ENCODE measurements at regions not wholly inside any gene's neighbourhood (a gene's known extent, or its start where the extent isn't known, plus 50 kb on each side); places are given as distances from the start of the nearest gene placed in this dataset.
A peak's percentile ranks its signal among the peaks of the same experiment; 100 is the strongest.

DNA sequence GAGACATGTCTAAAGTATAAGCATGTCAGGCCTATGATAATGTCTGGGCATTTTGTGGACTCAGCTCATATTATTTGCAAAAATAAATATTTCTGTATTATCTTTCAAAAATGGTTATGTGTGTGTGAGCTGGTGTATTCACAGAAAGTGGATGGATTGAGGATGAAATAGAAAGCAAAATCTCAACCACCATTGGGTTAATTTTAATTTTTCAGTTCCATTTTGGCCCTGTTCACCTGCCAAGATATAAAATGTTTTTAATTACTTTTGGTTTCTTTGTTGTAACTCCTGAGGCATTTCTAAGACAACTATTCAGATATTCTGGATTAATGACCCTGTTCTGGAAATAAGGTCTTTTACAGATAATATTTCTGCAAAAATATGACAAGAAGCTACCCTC, 232.7 kb upstream of the PPFIA2 start:
- no peaks in the 10 kb centered on the region for H3K9me3 ChIP-seq (ENCODE audit: control insufficient read depth, low read length)
- no peaks in the 10 kb centered on the region for H3K27me3 ChIP-seq (replicated peaks; ENCODE audit: control insufficient read depth, insufficient read depth, low read length)
- H3K36me3 ChIP-seq (ENCODE audit: control insufficient read depth, insufficient read depth, low read length, severe bottlenecking), result no peaks in the 10 kb centered on the region
- no peak overlapping the region for H3K9ac ChIP-seq (ENCODE audit: low read length)
- H3K4me3 ChIP-seq (ENCODE audit: low read length), result no peak overlapping the region
- no peak for DNase-seq (ENCODE audit: low read depth)
- H3K4me1 ChIP-seq (ENCODE audit: control insufficient read depth, insufficient read depth, low read length), result no peaks in the 10 kb centered on the region

DNA sequence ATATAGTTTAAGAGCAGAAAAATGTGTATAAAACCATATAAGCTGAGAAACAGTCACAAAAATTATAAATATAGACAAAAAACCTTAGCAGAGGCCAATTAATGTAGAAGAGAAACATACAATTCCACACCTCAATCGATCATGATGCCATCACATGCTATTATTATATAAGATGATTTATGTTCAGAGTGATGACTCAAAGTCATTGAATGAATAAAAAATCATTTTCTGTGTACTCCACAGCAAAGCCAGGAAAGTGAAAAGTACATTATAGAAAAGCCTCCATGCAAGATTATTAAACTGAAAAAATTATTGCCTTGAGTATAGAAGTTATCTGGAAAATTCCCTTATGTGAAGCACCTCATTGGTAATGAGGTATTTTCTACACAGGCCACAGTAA, 229.2 kb upstream of the PPFIA2 start:
- DNase-seq (ENCODE audit: low read depth), result no peak
- no peaks in the 10 kb centered on the region for H3K4me1 ChIP-seq (ENCODE audit: control insufficient read depth, insufficient read depth, low read length)
- H3K27me3 ChIP-seq (replicated peaks; ENCODE audit: control insufficient read depth, insufficient read depth, low read length), result no peaks in the 10 kb centered on the region
- no peaks in the 10 kb centered on the region for H3K9me3 ChIP-seq (ENCODE audit: control insufficient read depth, low read length)
- H3K36me3 ChIP-seq (ENCODE audit: control insufficient read depth, insufficient read depth, low read length, severe bottlenecking), result no peaks in the 10 kb centered on the region
- H3K4me3 ChIP-seq (ENCODE audit: low read length), result no peak overlapping the region
- no peak overlapping the region for H3K9ac ChIP-seq (ENCODE audit: low read length)

DNA sequence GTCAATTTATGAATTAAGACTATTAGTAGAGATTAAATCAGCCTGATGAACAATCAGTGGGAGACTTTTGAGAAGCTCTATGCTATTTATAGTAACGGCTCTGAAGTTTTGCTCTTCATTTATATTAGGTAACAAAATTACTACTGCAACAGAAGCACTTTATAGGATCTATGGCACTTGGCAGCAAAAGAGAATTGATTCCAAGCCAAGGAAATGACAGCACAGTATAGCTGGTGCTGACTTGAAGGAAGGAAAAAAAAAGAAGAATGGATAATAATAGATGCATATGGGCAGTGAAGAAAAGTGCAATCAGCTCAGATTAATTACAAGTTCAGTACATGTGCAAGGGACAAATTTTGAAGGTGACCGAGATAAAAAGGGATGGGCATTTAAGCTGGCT, 228.2 kb upstream of the PPFIA2 start:
- H3K4me1 ChIP-seq (ENCODE audit: control insufficient read depth, insufficient read depth, low read length), result no peaks in the 10 kb centered on the region
- no peak overlapping the region for H3K4me3 ChIP-seq (ENCODE audit: low read length)
- H3K27me3 ChIP-seq (replicated peaks; ENCODE audit: control insufficient read depth, insufficient read depth, low read length), result no peaks in the 10 kb centered on the region
- no peak for DNase-seq (ENCODE audit: low read depth)
- peaks cover 2% of the 10 kb centered on the region for H3K9me3 ChIP-seq (ENCODE audit: control insufficient read depth, low read length)
- H3K9ac ChIP-seq (ENCODE audit: low read length), result no peak overlapping the region
- H3K36me3 ChIP-seq (ENCODE audit: control insufficient read depth, insufficient read depth, low read length, severe bottlenecking), result no peaks in the 10 kb centered on the region

DNA sequence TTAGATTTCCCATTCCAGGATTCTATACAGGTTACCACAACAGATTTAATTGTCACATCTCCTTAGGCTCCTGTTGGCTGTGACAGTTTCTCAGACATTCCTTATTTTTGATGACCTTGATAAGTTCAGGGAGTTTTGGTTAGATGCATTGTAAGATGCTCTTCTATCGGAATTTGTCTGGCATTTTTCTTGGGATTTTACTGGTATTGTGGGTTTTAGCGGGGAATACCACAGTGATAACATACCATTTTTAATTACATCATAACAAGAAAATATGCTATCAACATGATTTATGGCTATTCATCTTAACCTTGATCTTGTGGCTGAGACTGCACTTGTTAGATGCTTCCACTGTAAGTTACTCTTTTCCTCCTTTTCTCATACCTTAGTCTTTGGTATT, 217.5 kb upstream of the PPFIA2 start:
- Histone ChIP-seq H3K4me1 (ENCODE audit: control insufficient read depth, insufficient read depth, low read length) (no peaks in the 10 kb centered on the region), H3K4me3 (ENCODE audit: low read length) (no peak overlapping the region), H3K9me3 (ENCODE audit: control insufficient read depth, low read length) (peaks cover 4% of the 10 kb centered on the region), H3K36me3 (ENCODE audit: control insufficient read depth, insufficient read depth, low read length, severe bottlenecking) (no peaks in the 10 kb centered on the region), H3K9ac (ENCODE audit: low read length) (no peak overlapping the region), H3K27me3 (replicated peaks; ENCODE audit: control insufficient read depth, insufficient read depth, low read length) (no peaks in the 10 kb centered on the region)
- DNase-seq (ENCODE audit: low read depth), result no peak

DNA sequence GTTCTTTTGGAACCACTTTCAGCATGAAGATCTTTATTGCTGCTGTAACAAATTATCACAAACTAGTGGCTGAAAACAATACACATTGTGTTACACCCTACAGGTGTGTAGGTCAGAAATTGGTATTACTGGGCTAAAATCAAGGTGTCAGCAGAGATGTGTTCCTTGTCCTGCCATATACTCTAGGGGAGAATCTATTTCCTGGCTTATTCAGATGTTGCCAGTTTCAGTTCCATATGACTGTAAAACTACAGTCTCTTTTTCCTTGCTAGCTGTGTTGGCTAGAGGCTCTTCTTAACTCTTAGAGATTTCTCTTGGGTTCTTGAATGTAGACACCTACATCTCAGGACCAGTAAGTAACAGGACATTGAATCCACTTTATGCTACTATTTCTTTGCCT, 215.6 kb upstream of the PPFIA2 start:
- DNase-seq (ENCODE audit: low read depth), result no peak
- no peak overlapping the region for H3K4me3 ChIP-seq (ENCODE audit: low read length)
- H3K27me3 ChIP-seq (replicated peaks; ENCODE audit: control insufficient read depth, insufficient read depth, low read length), result no peaks in the 10 kb centered on the region

DNA sequence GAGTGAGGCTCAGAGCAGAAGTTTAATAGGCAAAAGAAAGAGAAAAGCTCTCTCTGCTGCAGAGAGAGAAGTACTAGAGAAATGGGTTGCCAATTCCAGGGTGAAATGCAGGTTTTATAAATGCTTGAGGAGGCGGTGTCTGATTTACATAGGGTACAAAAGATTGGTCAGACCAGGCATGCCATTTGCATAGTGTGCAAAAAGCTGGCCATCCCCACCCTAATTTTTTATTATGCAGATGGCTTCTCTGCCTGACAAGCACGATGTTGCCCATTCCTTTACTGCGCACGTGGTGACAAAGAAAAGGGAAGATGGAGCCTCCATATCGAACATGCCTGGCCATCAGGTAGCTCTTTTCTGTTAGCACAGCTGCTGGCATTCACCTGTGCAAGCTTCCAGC, 209.3 kb upstream of the PPFIA2 start:
- Histone ChIP-seq H3K9me3 (ENCODE audit: control insufficient read depth, low read length) (no peaks in the 10 kb centered on the region), H3K36me3 (ENCODE audit: control insufficient read depth, insufficient read depth, low read length, severe bottlenecking) (no peaks in the 10 kb centered on the region), H3K27me3 (replicated peaks; ENCODE audit: control insufficient read depth, insufficient read depth, low read length) (no peaks in the 10 kb centered on the region), H3K9ac (ENCODE audit: low read length) (no peak overlapping the region), H3K4me1 (ENCODE audit: control insufficient read depth, insufficient read depth, low read length) (no peaks in the 10 kb centered on the region), H3K4me3 (ENCODE audit: low read length) (no peak overlapping the region)
- no peak for DNase-seq (ENCODE audit: low read depth)

More for the DNA sequence above, 215.6 kb upstream of the PPFIA2 start:
- peaks cover 4% of the 10 kb centered on the region for H3K9me3 ChIP-seq (ENCODE audit: control insufficient read depth, low read length)
- H3K4me1 ChIP-seq (ENCODE audit: control insufficient read depth, insufficient read depth, low read length), result no peaks in the 10 kb centered on the region
- no peaks in the 10 kb centered on the region for H3K36me3 ChIP-seq (ENCODE audit: control insufficient read depth, insufficient read depth, low read length, severe bottlenecking)
- H3K9ac ChIP-seq (ENCODE audit: low read length), result no peak overlapping the region

DNA sequence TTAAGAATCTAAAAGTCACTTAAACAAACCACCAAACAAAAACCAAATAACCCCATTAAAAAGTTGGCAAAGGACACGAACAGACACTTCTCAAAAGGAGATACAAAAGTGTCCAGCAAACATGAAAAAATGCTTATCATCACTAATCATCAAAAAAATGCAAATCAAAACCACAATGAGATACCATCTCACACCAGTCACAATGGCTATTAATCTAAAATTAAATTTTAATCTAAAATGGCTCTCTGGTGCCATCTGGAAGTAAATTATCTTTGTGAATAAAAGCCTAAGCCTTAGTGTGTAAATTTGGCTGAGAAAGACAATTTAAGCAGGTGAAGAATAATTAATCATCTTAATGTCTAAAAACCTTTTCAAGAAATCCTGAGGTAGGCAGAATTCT, 204.5 kb upstream of the PPFIA2 start:
- Histone ChIP-seq H3K9me3 (ENCODE audit: control insufficient read depth, low read length) (no peaks in the 10 kb centered on the region), H3K4me3 (ENCODE audit: low read length) (no peak overlapping the region), H3K27me3 (replicated peaks; ENCODE audit: control insufficient read depth, insufficient read depth, low read length) (no peaks in the 10 kb centered on the region), H3K36me3 (ENCODE audit: control insufficient read depth, insufficient read depth, low read length, severe bottlenecking) (no peaks in the 10 kb centered on the region), H3K4me1 (ENCODE audit: control insufficient read depth, insufficient read depth, low read length) (no peaks in the 10 kb centered on the region), H3K9ac (ENCODE audit: low read length) (no peak overlapping the region)
- DNase-seq (ENCODE audit: low read depth), result no peak

DNA sequence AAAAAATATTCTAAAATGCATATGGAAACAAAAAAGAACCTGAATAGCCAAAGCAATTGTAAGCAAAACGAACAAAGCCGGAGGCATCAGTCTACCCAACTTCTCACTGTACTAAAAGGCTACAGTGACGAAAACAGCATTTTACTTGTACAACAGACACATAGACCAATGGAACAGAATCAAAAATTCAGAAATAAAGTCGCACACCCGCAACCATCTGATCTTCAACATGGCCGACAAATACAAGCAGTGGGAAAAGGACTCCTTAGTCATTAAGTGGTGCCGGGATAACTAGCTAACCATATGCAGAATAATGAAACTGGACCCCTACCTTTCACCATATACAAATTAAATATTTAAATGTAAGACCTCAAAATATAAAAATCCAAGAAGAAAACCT, 203.9 kb upstream of the PPFIA2 start:
- no peak for DNase-seq (ENCODE audit: low read depth)

DNA sequence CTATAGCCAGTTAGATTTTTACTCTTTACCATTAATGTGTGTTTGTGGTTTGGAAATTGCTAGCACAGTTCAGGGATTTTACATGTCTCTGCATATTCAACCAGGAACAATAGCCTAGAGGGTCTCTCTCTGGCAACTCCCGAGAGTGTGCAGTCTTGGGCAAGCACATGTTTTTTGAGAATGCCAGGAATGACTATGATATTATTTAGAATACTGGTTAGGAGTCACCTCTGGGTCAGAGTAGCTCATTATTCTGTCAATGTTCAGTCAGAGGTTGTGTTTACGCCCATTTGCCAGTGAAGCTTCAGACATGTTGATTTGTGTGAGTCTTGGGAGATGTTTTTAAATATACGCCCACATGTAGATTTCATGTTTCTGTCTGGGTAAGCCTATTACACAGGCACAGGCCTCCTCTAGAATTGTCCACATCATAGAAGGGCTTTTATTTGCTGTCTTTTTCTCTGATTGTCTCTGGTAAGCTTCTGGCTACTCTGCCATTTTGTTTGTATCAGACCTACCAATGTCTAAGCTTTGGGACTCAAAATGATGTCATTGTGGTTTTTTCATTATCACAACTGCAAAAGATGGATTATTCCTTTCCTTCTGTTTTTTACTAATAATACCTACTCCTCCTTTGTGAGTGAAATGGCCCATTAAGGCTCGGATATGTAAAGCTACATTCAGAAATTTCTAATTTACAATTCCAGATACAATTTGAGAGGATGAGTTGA, 203.1 kb upstream of the PPFIA2 start:
- Histone ChIP-seq H3K36me3 (ENCODE audit: control insufficient read depth, insufficient read depth, low read length, severe bottlenecking) (no peaks in the 10 kb centered on the region), H3K4me1 (ENCODE audit: control insufficient read depth, insufficient read depth, low read length) (peaks cover 3% of the 10 kb centered on the region), H3K4me3 (ENCODE audit: low read length) (no peak overlapping the region), H3K9me3 (ENCODE audit: control insufficient read depth, low read length) (no peaks in the 10 kb centered on the region), H3K9ac (ENCODE audit: low read length) (no peak overlapping the region), H3K27me3 (replicated peaks; ENCODE audit: control insufficient read depth, insufficient read depth, low read length) (no peaks in the 10 kb centered on the region)
- no peak for DNase-seq (ENCODE audit: low read depth)

More for the DNA sequence above, 203.9 kb upstream of the PPFIA2 start:
- H3K36me3 ChIP-seq (ENCODE audit: control insufficient read depth, insufficient read depth, low read length, severe bottlenecking), result no peaks in the 10 kb centered on the region
- no peaks in the 10 kb centered on the region for H3K27me3 ChIP-seq (replicated peaks; ENCODE audit: control insufficient read depth, insufficient read depth, low read length)
- no peaks in the 10 kb centered on the region for H3K9me3 ChIP-seq (ENCODE audit: control insufficient read depth, low read length)
- H3K9ac ChIP-seq (ENCODE audit: low read length), result no peak overlapping the region
- H3K4me3 ChIP-seq (ENCODE audit: low read length), result no peak overlapping the region
- peaks cover 2% of the 10 kb centered on the region for H3K4me1 ChIP-seq (ENCODE audit: control insufficient read depth, insufficient read depth, low read length)

DNA sequence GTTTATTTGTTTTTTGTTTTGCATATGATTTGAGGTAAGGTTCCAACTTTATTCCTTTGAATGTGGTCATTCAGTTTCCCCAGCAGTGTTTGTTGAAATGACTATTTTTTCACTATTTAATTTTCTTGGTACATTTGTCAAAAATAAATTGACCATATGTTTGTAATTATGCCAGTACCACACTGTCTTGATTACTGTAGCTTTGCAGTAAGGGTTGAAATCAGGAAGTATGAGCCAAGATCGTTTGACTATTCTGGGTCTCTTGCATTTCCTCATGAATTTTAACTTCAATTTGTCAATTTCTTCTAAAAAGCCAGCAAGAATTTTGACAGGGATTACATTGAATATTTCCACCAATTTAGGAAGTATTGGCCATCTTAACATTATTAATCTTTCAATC, 199.3 kb upstream of the PPFIA2 start:
- peak; percentile 13 for DNase-seq (ENCODE audit: low read depth)
- Histone ChIP-seq H3K36me3 (ENCODE audit: control insufficient read depth, insufficient read depth, low read length, severe bottlenecking) (no peaks in the 10 kb centered on the region), H3K4me3 (ENCODE audit: low read length) (no peak overlapping the region), H3K9me3 (ENCODE audit: control insufficient read depth, low read length) (no peaks in the 10 kb centered on the region), H3K9ac (ENCODE audit: low read length) (no peak overlapping the region), H3K27me3 (replicated peaks; ENCODE audit: control insufficient read depth, insufficient read depth, low read length) (no peaks in the 10 kb centered on the region), H3K4me1 (ENCODE audit: control insufficient read depth, insufficient read depth, low read length) (peaks cover 3% of the 10 kb centered on the region)

DNA sequence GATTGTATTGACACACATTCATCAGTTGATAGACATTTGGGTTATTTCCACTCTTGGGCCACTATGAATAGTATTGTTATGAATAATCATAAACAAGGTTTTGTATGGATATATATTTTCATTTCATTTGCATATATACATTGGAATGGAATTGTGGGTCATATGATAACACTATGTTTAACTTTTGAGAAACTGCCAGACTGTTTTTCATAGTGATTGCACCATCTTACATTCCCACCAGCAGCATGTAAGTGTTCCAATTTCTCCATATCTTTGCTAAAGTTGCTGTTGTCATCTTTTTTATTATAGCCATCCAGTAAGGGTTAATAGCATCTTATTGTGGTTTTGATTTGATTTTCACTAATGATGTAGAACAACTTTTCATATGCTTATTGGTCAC, 198.5 kb upstream of the PPFIA2 start:
- DNase-seq (ENCODE audit: low read depth), result peak; percentile 5
- no peak overlapping the region for H3K4me3 ChIP-seq (ENCODE audit: low read length)
- H3K27me3 ChIP-seq (replicated peaks; ENCODE audit: control insufficient read depth, insufficient read depth, low read length), result no peaks in the 10 kb centered on the region
- no peaks in the 10 kb centered on the region for H3K9me3 ChIP-seq (ENCODE audit: control insufficient read depth, low read length)
- H3K36me3 ChIP-seq (ENCODE audit: control insufficient read depth, insufficient read depth, low read length, severe bottlenecking), result no peaks in the 10 kb centered on the region
- H3K9ac ChIP-seq (ENCODE audit: low read length), result no peak overlapping the region
- peaks cover 3% of the 10 kb centered on the region for H3K4me1 ChIP-seq (ENCODE audit: control insufficient read depth, insufficient read depth, low read length)

DNA sequence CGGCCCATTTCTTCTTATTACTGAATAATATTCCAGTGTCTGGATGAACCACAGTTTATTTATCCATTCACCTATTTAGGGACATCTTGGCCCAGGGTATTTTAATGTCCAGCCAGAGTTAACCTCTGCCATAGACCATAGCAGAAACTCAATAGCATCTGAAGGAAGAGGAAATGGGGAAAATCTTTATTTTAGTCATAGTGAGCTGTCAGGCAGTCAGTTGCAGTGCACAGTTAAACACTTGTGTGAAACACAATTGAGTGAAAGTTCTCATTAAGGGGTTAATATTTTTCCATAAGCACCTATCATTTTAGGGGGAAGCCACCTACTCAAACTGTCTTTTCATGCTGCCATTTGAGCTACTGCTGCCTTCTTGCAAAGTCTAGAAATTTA, 197.3 kb upstream of the PPFIA2 start:
- no peaks in the 10 kb centered on the region for H3K27me3 ChIP-seq (replicated peaks; ENCODE audit: control insufficient read depth, insufficient read depth, low read length)
- H3K4me1 ChIP-seq (ENCODE audit: control insufficient read depth, insufficient read depth, low read length), result peaks cover 3% of the 10 kb centered on the region
- H3K9ac ChIP-seq (ENCODE audit: low read length), result no peak overlapping the region
- H3K9me3 ChIP-seq (ENCODE audit: control insufficient read depth, low read length), result no peaks in the 10 kb centered on the region
- no peak overlapping the region for H3K4me3 ChIP-seq (ENCODE audit: low read length)
- DNase-seq (ENCODE audit: low read depth), result no peak
- no peaks in the 10 kb centered on the region for H3K36me3 ChIP-seq (ENCODE audit: control insufficient read depth, insufficient read depth, low read length, severe bottlenecking)

Measured in adipocyte (in vitro differentiated cells).